ENCODE measurements at regions not wholly inside any gene's neighbourhood (a gene's known extent, or its start where the extent isn't known, plus 50 kb on each side); places are given as distances from the start of the nearest gene placed in this dataset.
"Not testable (repeated sequence)": the region's sequence is repeated elsewhere in the genome, so short reads cannot be mapped to it uniquely, and the experiment has no call there.

- no peak for DNase-seq
Observed at GRCh38 chr1:83065952-83066727, 932.8 kb downstream of the TTLL7 start.

DNA sequence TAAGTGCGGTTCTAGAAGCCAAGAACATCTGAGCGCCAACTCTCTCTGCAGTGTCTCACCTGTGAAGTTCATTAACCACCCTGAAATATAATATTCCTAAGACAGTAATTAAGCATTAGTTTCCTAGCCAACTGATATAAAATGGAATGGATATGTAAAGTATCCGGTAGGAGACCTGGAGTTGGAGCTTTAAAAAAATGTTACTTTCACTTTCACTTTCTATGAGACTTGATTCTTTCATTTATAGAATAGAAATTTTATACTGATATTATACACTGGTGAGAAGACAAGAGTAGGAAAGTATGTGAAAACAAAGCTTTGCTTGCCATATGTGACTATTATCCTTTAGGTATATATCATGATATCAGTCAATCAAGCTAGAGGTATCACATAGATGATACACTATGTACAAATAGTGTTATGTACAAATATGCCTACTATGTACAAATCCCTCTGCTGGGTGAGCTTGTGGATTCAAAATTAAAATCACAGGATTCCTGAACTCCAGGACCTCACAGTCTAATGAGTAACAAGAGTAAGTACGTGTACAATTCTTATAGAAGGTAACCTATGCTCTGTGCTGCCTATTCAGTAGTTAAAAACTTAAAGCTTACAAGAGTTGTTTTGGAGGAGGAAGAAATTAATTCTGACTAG, 934.2 kb downstream of the TTLL7 start:
- DNase-seq: no peak

- DNase-seq: no peak
Observed at GRCh38 chr1:83060651-83061390, 938.1 kb downstream of the TTLL7 start.

DNA sequence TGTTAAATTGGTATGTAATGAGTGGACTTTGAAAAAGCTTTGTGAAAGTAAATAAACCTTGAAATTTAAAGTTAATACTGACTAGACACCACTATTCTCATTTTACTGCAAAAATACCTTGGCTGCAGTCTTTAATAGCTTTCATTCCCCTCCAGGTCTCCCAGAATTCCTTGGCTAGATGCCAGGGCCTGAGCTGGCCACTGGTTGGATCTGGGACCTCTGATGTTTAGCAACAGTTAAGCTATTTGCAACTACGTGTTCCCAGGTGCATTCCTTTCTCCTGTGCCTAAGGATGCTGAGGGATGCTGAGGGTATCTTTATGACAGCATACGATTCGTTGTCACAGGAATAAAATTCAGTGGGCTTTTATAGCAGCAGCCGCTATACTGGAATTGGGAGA, 938.7 kb downstream of the TTLL7 start:
- DNase-seq: no peak

DNA sequence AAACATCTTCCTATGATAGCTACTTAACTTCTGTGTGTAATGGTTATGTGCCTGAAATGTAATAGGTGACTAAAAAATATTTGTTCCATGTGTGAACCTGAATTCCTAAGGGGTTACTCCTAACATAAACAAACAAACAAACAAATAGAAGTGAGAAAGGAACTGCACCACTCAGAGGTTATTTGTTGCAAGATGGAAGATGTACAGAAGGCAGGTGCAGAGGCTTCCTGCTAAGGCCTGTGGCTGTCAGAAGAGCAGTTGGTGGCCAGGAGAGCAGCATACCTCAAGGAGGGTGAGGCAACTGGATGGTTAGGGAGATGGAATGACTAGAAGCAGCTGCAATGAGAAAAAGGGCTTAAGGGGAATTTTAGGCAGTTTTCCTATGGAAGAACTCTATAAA, 940.6 kb downstream of the TTLL7 start:
- DNase-seq: no peak

- no peak for DNase-seq
Observed at GRCh38 chr1:83055391-83056170, 943.4 kb downstream of the TTLL7 start.

DNA sequence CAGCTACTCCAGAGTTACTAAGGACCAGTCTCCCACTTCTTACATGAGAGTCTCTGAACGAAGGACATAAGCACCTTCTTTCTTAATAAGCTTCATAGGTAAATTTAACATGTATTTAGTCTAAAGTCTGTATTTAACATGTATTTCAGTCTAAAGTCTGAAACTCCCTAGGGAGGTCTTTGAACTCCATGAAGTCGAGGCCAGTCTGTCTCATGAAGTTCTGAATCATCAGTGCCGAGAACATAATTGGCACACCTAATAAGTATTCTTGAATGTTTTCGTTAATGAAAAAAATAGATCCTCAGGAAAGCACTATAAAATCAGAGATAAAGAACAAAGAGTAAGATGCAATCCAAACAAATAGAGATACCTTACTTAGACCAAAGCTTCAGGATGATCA, 945.5 kb downstream of the TTLL7 start:
- DNase-seq: no peak

DNA sequence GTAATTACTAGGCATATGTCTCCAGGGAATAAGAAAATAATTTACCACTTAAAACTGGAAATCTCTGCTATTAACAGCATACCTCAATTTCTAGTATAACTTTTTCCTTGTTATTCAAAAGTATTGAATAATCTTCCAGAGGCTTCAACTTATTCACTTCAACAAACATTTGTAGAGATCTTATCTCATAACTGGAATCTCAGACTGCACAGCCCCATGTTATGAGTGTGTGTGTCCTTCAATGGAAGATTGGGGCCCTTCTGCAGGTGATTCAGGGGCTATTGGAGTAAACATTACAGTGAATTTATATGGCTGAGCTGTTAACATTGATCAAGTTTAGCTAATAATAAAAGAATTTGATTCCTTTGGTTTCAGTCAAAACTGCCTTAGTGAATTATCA, 946.1 kb downstream of the TTLL7 start:
- DNase-seq: no peak

GRCh38 chr1:83051053-83051452, 947.9 kb downstream of the TTLL7 start:
- not testable (repeated sequence) for DNase-seq

DNA sequence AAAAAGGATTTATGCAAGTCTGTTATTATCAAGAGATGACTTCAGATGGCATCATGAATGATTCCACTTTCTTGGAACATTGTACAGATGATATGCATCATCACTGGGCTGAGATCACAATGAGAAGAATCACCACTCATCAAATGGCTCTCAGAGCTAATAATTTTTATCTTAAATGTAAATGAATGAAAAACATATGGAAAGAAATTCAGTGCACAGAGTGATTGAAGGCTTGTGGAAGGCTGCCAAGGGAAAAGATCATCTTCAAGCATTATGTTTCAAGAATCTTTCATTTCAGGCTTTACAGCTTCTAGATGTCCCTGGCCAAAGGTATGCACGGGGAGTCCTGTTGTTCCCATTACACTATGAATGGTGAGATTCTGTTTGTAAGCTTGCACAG, 955.7 kb downstream of the TTLL7 start:
- DNase-seq: no peak

- not testable (repeated sequence) for DNase-seq
Observed at GRCh38 chr1:83039091-83039490, 959.8 kb downstream of the TTLL7 start.

DNA sequence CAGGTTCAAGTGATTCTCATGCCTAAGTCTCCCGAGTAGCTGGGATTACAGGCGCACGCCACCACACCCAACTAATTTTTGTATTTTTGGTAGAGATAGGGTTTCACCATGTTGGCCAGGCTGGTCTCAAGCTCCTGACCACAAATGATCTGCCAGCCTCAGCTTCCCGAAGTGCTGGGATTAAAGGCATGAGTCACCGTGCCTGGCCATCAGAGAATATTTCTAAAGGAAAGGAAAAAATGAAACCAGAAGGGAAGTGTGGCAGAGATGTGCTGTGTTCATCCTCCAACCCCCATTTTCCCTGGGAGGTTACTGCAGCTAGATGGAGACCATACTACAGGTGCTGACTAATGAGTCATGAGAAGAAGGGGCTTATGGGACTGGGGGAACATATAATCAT, 964.1 kb downstream of the TTLL7 start:
- no peak for DNase-seq

GRCh38 chr1:83033682-83034081, 965.2 kb downstream of the TTLL7 start:
- no peak for DNase-seq

- no peak for DNase-seq
Observed at GRCh38 chr1:83029916-83030315, 969.0 kb downstream of the TTLL7 start.

- DNase-seq: no peak
Observed at GRCh38 chr1:83029050-83029449, 969.9 kb downstream of the TTLL7 start.

DNA sequence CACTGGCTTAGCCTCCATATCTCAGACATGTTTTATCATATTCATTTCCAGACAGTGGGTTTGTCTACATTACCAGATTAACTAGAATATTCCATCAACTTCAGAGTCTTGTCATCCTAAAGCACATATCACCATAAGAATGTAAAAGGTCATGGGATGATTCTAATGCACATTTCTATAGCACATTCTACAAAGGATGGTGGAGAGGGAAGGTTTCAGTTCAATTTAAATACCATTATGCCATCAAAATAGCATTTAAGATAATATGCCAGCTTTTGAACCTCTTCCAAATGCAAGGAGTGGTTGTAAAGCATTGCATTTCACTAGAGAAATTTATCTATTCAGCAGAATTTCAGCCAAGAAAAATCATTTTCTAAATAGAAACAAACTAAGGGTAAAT, 970.5 kb downstream of the TTLL7 start:
- DNase-seq: no peak

- DNase-seq: no peak
Observed at GRCh38 chr1:83027511-83027910, 971.4 kb downstream of the TTLL7 start.

DNA sequence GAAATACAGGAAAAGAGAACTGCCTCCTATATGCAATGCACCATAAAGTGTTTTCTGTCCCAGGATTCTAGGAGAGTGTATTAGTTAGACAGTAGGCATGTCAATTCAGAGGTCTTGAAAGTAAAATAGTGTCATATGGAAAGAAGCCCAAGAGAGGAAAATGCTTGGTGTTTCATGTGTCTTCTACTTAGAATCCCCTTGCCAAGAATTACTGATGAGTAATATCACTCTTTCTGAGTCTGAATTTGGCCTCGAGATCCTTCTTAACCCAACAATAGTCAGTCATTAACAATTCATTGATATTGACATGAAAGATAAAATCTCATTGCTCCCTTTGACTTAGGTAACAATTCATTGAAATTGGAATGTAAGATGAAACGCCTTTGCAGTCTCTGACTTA, 972.2 kb downstream of the TTLL7 start:
- no peak for DNase-seq

GRCh38 chr1:83024251-83024767, 974.6 kb downstream of the TTLL7 start:
- DNase-seq: no peak

DNA sequence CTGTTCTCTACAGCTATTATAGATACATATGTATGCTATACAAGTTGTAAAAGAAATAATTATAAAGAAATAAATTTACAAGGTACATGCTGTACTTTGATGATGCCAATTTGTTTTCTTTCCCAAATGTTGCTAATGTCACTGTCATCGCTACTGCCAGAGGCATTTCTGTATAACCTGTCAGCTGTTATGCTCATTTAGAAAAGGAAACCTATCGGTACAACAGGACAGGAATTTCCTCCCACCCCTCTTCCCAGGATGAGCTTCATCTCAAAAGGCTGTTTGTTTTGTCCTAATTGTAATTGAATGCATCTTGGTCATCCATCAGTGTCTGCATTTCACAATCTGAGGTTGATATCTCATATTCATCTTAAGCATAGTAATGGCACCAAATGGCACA, 975.7 kb downstream of the TTLL7 start:
- no peak for DNase-seq

DNA sequence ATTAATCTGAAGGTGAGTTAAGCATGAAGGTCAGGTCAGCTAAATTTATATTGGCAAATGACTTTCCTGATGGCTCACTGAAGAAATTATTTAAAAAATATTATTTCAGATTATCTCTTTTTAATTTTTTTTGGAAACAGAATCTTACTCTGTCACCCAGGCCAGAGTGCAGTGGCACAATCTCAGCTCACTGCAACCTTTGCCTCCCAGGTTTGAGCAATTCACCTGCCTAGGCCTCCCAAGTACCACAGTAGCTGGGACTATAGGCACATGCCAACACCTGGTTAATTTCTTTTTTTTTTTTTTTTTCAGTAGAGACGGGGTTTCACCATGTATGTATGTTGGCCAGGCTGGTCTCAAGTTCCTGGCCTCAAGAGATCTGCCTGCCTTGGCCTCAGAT, 976.7 kb downstream of the TTLL7 start:
- DNase-seq: no peak

DNA sequence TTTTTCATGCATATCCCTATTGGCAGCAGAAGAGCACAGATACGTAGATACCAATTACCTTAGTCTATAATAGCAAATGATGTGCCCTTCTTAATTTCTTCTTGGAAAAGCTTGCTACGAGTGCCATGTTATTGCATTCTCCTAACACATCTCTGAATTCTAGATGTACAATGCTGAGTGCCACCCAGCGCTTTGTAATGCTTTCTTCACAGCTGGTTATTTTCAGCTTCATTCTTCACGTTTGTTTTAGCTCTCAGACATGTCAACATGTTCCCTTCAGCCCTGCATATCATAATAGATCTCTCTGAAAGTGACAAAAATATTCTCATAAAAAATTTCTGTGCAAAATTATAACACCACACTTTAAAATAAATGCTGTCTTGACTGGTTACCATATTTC, 981.2 kb downstream of the TTLL7 start:
- no peak for DNase-seq

- no peak for DNase-seq
Observed at GRCh38 chr1:83017276-83017675, 981.7 kb downstream of the TTLL7 start.

Data from activated CD4-positive, CD25-positive, alpha-beta regulatory T cell treated with anti-CD3 and anti-CD28 coated beads, Interleukin-2, amount 50 U/mL, for 72 hours (primary cell).